Ishikawa (cell line): ENCODE measurements at regions not wholly inside any gene's neighbourhood (a gene's known extent, or its start where the extent isn't known, plus 50 kb on each side); places are given as distances from the start of the nearest gene placed in this dataset.
A peak's percentile ranks its signal among the peaks of the same experiment; 100 is the strongest.

Source experiments
- CEBPB ChIP-seq: IDR thresholded peaks from 2 replicates; pipeline ENCODE4 v1.6.1; 2012
- CREB1 ChIP-seq: IDR thresholded peaks from 2 replicates; pipeline ENCODE4 v1.6.1; 2012; ENCODE audit warnings: low read depth
- EGR1 ChIP-seq: IDR thresholded peaks from 2 replicates; pipeline ENCODE4 v1.6.1; 2012
- EP300 ChIP-seq: IDR thresholded peaks from 2 replicates; pipeline ENCODE4 v1.6.1; 2012; ENCODE audit warnings: borderline replicate concordance
- FOXM1 ChIP-seq: IDR thresholded peaks from 2 replicates; pipeline ENCODE4 v1.6.1; 2012; ENCODE audit warnings: low read depth, borderline replicate concordance
- MAX ChIP-seq: IDR thresholded peaks from 2 replicates; pipeline ENCODE4 v1.6.1; 2012
- NFIC ChIP-seq: IDR thresholded peaks from 2 replicates; pipeline ENCODE4 v1.6.1; 2012
- RAD21 ChIP-seq: IDR thresholded peaks from 2 replicates; pipeline ENCODE4 v1.6.1; 2012; ENCODE audit warnings: low read depth
- REST ChIP-seq: IDR thresholded peaks from 2 replicates; pipeline ENCODE4 v1.6.1; 2012; ENCODE audit warnings: low read depth, mild to moderate bottlenecking
- TAF1 ChIP-seq: IDR thresholded peaks from 2 replicates; pipeline ENCODE4 v1.6.1; 2012; ENCODE audit warnings: low read depth, mild to moderate bottlenecking
- TCF12 ChIP-seq: IDR thresholded peaks from 2 replicates; pipeline ENCODE4 v1.6.1; 2012; ENCODE audit warnings: low read depth
- TEAD4 ChIP-seq: IDR thresholded peaks from 2 replicates; pipeline ENCODE4 v1.6.1; 2012
- USF1 ChIP-seq: IDR thresholded peaks from 2 replicates; pipeline ENCODE4 v1.6.1; 2012
- YY1 ChIP-seq: IDR thresholded peaks from 2 replicates; pipeline ENCODE4 v1.6.1; 2012; ENCODE audit warnings: low read depth
- ZBTB7A ChIP-seq: IDR thresholded peaks from 2 replicates; pipeline ENCODE4 v1.6.1; 2012; ENCODE audit warnings: low read depth

- TF ChIP-seq NFIC: no peak
- no peak for TF ChIP-seq YY1
- no peak for TF ChIP-seq REST
- no peak for TF ChIP-seq FOXM1
- no peak for TF ChIP-seq MAX
Measured at GRCh38 chr2:226497146-226497909, 302.3 kb downstream of the IRS1 start.

GRCh38 chr2:226496273-226496550 is 303.4 kb downstream of the IRS1 start:
- TF ChIP-seq CEBPB: no peak
- TF ChIP-seq REST: no peak
- no peak for TF ChIP-seq CREB1
- TF ChIP-seq USF1: no peak
- TF ChIP-seq ZBTB7A: no peak
- no peak for TF ChIP-seq RAD21
- TF ChIP-seq FOXM1: no peak
- TF ChIP-seq TAF1: no peak
- TF ChIP-seq YY1: no peak

GRCh38 chr2:226495466-226496272 is 304.0 kb downstream of the IRS1 start:
- TF ChIP-seq TCF12 (no peak), MAX (peak; percentile 79)

- TF ChIP-seq FOXM1 (no peak), NFIC (no peak), USF1 (no peak), EP300 (no peak), RAD21 (no peak), TEAD4 (no peak), TCF12 (no peak)
Measured at GRCh38 chr2:226491112-226491511, 308.5 kb downstream of the IRS1 start.

- TF ChIP-seq TAF1 (no peak), EGR1 (no peak), REST (no peak), CREB1 (no peak), RAD21 (no peak), TEAD4 (no peak), ZBTB7A (no peak), NFIC (no peak), EP300 (no peak), MAX (no peak), USF1 (no peak)
Measured at GRCh38 chr2:226489775-226490541, 309.7 kb downstream of the IRS1 start.
